ENCODE measurements at regions not wholly inside any gene's neighbourhood (a gene's known extent, or its start where the extent isn't known, plus 50 kb on each side); places are given as distances from the start of the nearest gene placed in this dataset.

- 92 to 96% methylated on average over 3 of the region's 3 CpGs for WGBS, 2 experiments (ENCODE audit: insufficient coverage in 1 of 2, insufficient read length in 1 of 2)
- no peak overlapping the region for H3K27ac Mint-ChIP-seq
- H3K4me3 Mint-ChIP-seq = no peak overlapping the region
- no peak overlapping the region for H3K4me3 ChIP-seq (ENCODE audit: low read length)
- DNase-seq = no peak
- H3K27me3 Mint-ChIP-seq (ENCODE audit: insufficient read depth) = peaks cover 3% of the 10 kb centered on the region
- H3K36me3 Mint-ChIP-seq (ENCODE audit: low read depth) = no peaks in the 10 kb centered on the region
- H3K27me3 ChIP-seq (ENCODE audit: control insufficient read depth, insufficient read depth, low read length, poor library complexity, severe bottlenecking) = no peaks in the 10 kb centered on the region
- H3K4me1 ChIP-seq (ENCODE audit: control insufficient read depth, insufficient read depth, low read length) = no peaks in the 10 kb centered on the region
- H3K4me1 Mint-ChIP-seq = no peaks in the 10 kb centered on the region
- TF ChIP-seq CTCF (conservative IDR thresholded peaks at IDR 0.05) = no peak
- no peak overlapping the region for H3K9ac ChIP-seq (ENCODE audit: extremely low read depth, low read length, poor library complexity, severe bottlenecking)
- H3K9me3 ChIP-seq (ENCODE audit: control insufficient read depth, low read length) = no peaks in the 10 kb centered on the region
- no peaks in the 10 kb centered on the region for H3K36me3 ChIP-seq (ENCODE audit: control insufficient read depth, insufficient read depth, low read length)
- no peaks in the 10 kb centered on the region for H3K9me3 Mint-ChIP-seq
- H3K27ac ChIP-seq (ENCODE audit: low read depth, low read length) = no peak overlapping the region
These were observed 897.0 kb downstream of the EFNB2 start for GRCh38 chr13:105638426-105638825.

- no peaks in the 10 kb centered on the region for H3K9me3 Mint-ChIP-seq
- TF ChIP-seq CTCF (conservative IDR thresholded peaks at IDR 0.05) = no peak
- no peaks in the 10 kb centered on the region for H3K27me3 ChIP-seq (ENCODE audit: control insufficient read depth, insufficient read depth, low read length, poor library complexity, severe bottlenecking)
- no peaks in the 10 kb centered on the region for H3K4me1 Mint-ChIP-seq
- no peak overlapping the region for H3K4me3 ChIP-seq (ENCODE audit: low read length)
- no peak overlapping the region for H3K4me3 Mint-ChIP-seq
- no peak for DNase-seq
- no peaks in the 10 kb centered on the region for H3K4me1 ChIP-seq (ENCODE audit: control insufficient read depth, insufficient read depth, low read length)
- 90 to 100% methylated on average over 2 of the region's 2 CpGs for WGBS, 2 experiments (ENCODE audit: insufficient coverage in 1 of 2, insufficient read length in 1 of 2)
- no peaks in the 10 kb centered on the region for H3K36me3 ChIP-seq (ENCODE audit: control insufficient read depth, insufficient read depth, low read length)
- no peak overlapping the region for H3K27ac Mint-ChIP-seq
- peaks cover 6% of the 10 kb centered on the region for H3K27me3 Mint-ChIP-seq (ENCODE audit: insufficient read depth)
- no peaks in the 10 kb centered on the region for H3K36me3 Mint-ChIP-seq (ENCODE audit: low read depth)
- no peak overlapping the region for H3K27ac ChIP-seq (ENCODE audit: low read depth, low read length)
- H3K9me3 ChIP-seq (ENCODE audit: control insufficient read depth, low read length) = no peaks in the 10 kb centered on the region
- H3K9ac ChIP-seq (ENCODE audit: extremely low read depth, low read length, poor library complexity, severe bottlenecking) = no peak overlapping the region
These were observed 901.4 kb downstream of the EFNB2 start for GRCh38 chr13:105634059-105634458.

GRCh38 chr13:105630431-105630830 lies 905.0 kb downstream of the EFNB2 start:
- no peaks in the 10 kb centered on the region for H3K36me3 ChIP-seq (ENCODE audit: control insufficient read depth, insufficient read depth, low read length)
- H3K4me3 ChIP-seq (ENCODE audit: low read length) = no peak overlapping the region

More at GRCh38 chr13:105630431-105630830, 905.0 kb downstream of the EFNB2 start:
- no peaks in the 10 kb centered on the region for H3K4me1 ChIP-seq (ENCODE audit: control insufficient read depth, insufficient read depth, low read length)
- H3K9ac ChIP-seq (ENCODE audit: extremely low read depth, low read length, poor library complexity, severe bottlenecking) = no peak overlapping the region
- H3K9me3 ChIP-seq (ENCODE audit: control insufficient read depth, low read length) = no peaks in the 10 kb centered on the region
- H3K27me3 ChIP-seq (ENCODE audit: control insufficient read depth, insufficient read depth, low read length, poor library complexity, severe bottlenecking) = no peaks in the 10 kb centered on the region
- H3K27me3 Mint-ChIP-seq (ENCODE audit: insufficient read depth) = peaks cover 6% of the 10 kb centered on the region
- no peak overlapping the region for H3K4me3 Mint-ChIP-seq
- no peak for TF ChIP-seq CTCF (conservative IDR thresholded peaks at IDR 0.05)
- no peak overlapping the region for H3K27ac ChIP-seq (ENCODE audit: low read depth, low read length)
- peaks cover 3% of the 10 kb centered on the region for H3K4me1 Mint-ChIP-seq
- no peak for DNase-seq
- WGBS, 2 experiments (ENCODE audit: insufficient coverage in 1 of 2, insufficient read length in 1 of 2) = 97 to 100% methylated on average over 3 to 5 of the region's 6 CpGs
- H3K36me3 Mint-ChIP-seq (ENCODE audit: low read depth) = no peaks in the 10 kb centered on the region
- H3K9me3 Mint-ChIP-seq = no peaks in the 10 kb centered on the region
- H3K27ac Mint-ChIP-seq = no peak overlapping the region

Data from endodermal cell (in vitro differentiated cells).